ENCODE measurements at regions not wholly inside any gene's neighbourhood (a gene's known extent, or its start where the extent isn't known, plus 50 kb on each side); places are given as distances from the start of the nearest gene placed in this dataset.

DNA sequence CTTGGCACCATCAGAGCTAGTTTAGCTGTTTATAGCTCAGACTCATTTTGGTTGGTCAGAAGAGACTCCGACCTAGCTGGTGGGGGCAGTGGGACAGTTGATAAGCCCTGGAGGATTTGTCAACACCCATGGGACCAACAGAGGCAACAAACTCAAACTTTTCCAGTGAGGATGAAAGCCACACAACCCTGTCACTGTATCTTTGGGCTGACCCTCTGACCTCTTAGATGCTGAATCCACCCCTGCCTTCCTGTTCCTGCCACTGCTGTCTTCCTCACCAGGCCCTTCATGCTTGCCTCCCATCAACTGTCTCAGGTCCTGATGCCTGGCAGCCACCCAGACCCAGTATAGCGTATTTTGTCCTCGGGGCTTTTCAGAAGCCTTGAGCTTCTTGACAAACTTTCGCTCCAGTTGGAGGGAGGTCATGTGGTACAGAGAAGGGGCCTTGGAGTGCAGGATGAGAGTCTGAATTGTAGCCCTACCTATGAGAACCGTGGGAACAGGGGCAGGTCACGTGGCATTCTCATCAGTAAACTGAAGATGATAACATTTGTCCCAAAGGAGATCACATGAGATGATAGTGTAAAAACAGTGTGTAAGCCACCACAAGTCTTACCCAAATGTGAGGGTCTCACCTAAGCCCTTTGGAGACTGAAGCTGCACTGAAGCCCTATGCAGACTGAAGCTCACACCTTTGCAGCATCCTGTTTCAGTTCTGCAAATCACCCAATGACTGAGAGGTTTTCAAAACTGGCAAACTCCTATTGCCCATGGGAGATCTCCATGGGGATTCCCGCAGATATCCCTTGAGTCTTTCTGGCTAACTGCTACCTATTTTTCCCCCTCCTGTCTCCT lies 72.0 kb upstream of the F13A1 start:
- TF ChIP-seq, protein P1, sequence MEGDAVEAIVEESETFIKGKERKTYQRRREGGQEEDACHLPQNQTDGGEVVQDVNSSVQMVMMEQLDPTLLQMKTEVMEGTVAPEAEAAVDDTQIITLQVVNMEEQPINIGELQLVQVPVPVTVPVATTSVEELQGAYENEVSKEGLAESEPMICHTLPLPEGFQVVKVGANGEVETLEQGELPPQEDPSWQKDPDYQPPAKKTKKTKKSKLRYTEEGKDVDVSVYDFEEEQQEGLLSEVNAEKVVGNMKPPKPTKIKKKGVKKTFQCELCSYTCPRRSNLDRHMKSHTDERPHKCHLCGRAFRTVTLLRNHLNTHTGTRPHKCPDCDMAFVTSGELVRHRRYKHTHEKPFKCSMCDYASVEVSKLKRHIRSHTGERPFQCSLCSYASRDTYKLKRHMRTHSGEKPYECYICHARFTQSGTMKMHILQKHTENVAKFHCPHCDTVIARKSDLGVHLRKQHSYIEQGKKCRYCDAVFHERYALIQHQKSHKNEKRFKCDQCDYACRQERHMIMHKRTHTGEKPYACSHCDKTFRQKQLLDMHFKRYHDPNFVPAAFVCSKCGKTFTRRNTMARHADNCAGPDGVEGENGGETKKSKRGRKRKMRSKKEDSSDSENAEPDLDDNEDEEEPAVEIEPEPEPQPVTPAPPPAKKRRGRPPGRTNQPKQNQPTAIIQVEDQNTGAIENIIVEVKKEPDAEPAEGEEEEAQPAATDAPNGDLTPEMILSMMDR (IDR thresholded peaks at IDR 0.05), result no peak
- no peak for TF ChIP-seq POLR2A (IDR thresholded peaks at IDR 0.05)
